A673 (cell line): ENCODE measurements at regions not wholly inside any gene's neighbourhood (a gene's known extent, or its start where the extent isn't known, plus 50 kb on each side); places are given as distances from the start of the nearest gene placed in this dataset.
A peak's percentile ranks its signal among the peaks of the same experiment; 100 is the strongest.

ENCODE experiments used
- BruUV-seq: library from RNA; stranded (reverse); fragments of 400-500 nt; replicated peaks from 2 replicates; lab custom pipeline; 2021; lab: Mats Ljungman, UMichigan
- CTCF ChIA-PET: fragments of 300-600 bp; sonication (Branson Sonifier 250); formaldehyde crosslinking; loops from one replicate; lab custom pipeline; 2022; ENCODE audit warnings: antibody characterized with exemption; lab: Charles Lee
- POLR2A ChIA-PET: fragments of 300-600 bp; sonication (Branson Sonifier 250); formaldehyde crosslinking; loops from one replicate; lab custom pipeline; 2022; ENCODE audit warnings: antibody characterized with exemption; ENCODE audit not compliant: low non-redundant PET; lab: Charles Lee
- DNase-seq: peaks from one replicate; pipeline ENCODE4 v3.0.0-alpha.2; 2015; ENCODE audit warnings: low spot score
- H3K27ac ChIP-seq: fragments of 200-600 bp; sonication (generic); 2 replicates; pipeline ENCODE4 v1.5.1; 2016; ENCODE audit warnings: mixed run types, low read depth, mild to moderate bottlenecking, mixed read lengths, antibody characterized with exemption, low read length; ENCODE audit not compliant: poor library complexity, severe bottlenecking
- H3K27me3 ChIP-seq: fragments of 200-600 bp; sonication (generic); replicated peaks from 2 replicates; pipeline ENCODE4 v1.6.1; 2017; ENCODE audit warnings: mixed run types, low read depth, mild to moderate bottlenecking, mixed read lengths, antibody characterized with exemption, low read length; ENCODE audit not compliant: insufficient read depth, poor library complexity
- H3K36me3 ChIP-seq: fragments of 200-600 bp; sonication (generic); 2 replicates; pipeline ENCODE4 v1.6.1; 2016; ENCODE audit warnings: mixed run types, mild to moderate bottlenecking, mixed read lengths, antibody characterized with exemption, low read length; ENCODE audit not compliant: insufficient read depth, poor library complexity, severe bottlenecking
- H3K4me1 ChIP-seq: fragments of 200-600 bp; sonication (generic); 2 replicates; pipeline ENCODE4 v1.6.1; 2017; ENCODE audit warnings: mixed run types, mild to moderate bottlenecking, mixed read lengths, antibody characterized with exemption, low read length; ENCODE audit not compliant: insufficient read depth, poor library complexity, severe bottlenecking
- H3K4me3 ChIP-seq: fragments of 200-600 bp; sonication (generic); 2 replicates; pipeline ENCODE4 v1.5.1; 2016; ENCODE audit warnings: low read depth, mixed run types, mild to moderate bottlenecking, mixed read lengths, low read length; ENCODE audit not compliant: poor library complexity, severe bottlenecking
- H3K9me3 ChIP-seq: fragments of 200-600 bp; sonication (generic); 2 replicates; pipeline ENCODE4 v1.6.1; 2016; ENCODE audit warnings: mixed run types, low read depth, mild to moderate bottlenecking, mixed read lengths, antibody characterized with exemption, low read length; ENCODE audit not compliant: poor library complexity, severe bottlenecking
- EZH2 ChIP-seq: fragments of 200-600 bp; sonication (generic); IDR thresholded peaks from 2 replicates; pipeline ENCODE4 v1.6.1; 2017; ENCODE audit warnings: borderline replicate concordance, low read depth, mild to moderate bottlenecking, mixed read lengths, antibody characterized with exemption, low read length; ENCODE audit not compliant: poor library complexity, severe bottlenecking
- intact Hi-C: fragments of 100-400 bp; cut with micrococcal nuclease; formaldehyde crosslinking; loops from one replicate; pipeline ENCODE4 v1.10.0; 2022; ENCODE audit not compliant: unreplicated experiment
- TF ChIP-seq, protein P1 (sequence below): fragments of 300-800, 200-600 bp; sonication (generic); conservative IDR thresholded peaks from 2 replicates; pipeline ENCODE4 v1.5.1; 2017; ENCODE audit warnings: low read depth, mild to moderate bottlenecking, antibody characterized with exemption, low read length, moderate library complexity, mixed read lengths

DNA sequence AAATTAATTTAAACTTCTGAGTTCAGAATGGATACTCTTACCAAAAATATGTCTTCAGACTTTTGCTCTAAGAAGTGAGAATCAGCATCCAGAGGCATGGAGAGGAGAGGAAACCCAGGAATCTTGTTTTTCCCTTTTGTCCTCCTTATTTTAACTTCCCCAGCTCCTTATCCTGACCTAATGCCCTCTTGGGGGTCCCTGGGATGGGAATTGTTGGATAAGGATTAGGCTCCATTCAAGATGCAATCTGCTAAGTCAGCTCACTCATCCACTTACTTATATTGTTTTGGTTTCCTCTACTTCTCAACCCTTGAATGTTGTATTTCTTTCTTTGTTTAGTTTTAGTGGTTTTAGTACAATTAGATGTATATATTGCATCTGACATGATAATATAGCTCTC lies 208.4 kb upstream of the PCDH7 start:
- ChIA-PET CTCF (no interaction called here), POLR2A (no interaction called here)

DNA sequence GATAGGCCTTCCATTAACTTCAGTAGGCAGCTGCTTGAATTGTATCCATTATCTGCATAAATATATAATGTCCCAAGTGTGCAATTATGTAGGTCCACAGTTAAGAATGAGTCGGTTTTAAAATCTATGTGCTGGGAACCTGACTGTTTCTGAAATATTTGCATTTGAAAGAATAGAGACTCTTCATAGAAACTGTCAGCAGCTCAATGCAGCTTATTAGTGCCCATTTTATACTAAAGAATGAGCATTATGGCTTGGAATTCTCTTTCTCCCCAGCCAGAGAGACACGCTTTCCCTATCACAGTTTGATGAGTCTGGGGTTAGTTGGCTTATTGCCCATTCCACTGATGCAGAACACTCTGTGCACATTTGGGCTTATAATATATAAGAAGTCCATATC lies 202.0 kb upstream of the PCDH7 start:
- CTCF ChIA-PET, result no interaction called here
- no peaks in the 10 kb centered on the region for H3K27me3 ChIP-seq
- H3K27ac ChIP-seq, result no peak overlapping the region
- intact Hi-C loops, result no loop called here
- TF ChIP-seq EZH2, result no peak
- TF ChIP-seq, protein P1, sequence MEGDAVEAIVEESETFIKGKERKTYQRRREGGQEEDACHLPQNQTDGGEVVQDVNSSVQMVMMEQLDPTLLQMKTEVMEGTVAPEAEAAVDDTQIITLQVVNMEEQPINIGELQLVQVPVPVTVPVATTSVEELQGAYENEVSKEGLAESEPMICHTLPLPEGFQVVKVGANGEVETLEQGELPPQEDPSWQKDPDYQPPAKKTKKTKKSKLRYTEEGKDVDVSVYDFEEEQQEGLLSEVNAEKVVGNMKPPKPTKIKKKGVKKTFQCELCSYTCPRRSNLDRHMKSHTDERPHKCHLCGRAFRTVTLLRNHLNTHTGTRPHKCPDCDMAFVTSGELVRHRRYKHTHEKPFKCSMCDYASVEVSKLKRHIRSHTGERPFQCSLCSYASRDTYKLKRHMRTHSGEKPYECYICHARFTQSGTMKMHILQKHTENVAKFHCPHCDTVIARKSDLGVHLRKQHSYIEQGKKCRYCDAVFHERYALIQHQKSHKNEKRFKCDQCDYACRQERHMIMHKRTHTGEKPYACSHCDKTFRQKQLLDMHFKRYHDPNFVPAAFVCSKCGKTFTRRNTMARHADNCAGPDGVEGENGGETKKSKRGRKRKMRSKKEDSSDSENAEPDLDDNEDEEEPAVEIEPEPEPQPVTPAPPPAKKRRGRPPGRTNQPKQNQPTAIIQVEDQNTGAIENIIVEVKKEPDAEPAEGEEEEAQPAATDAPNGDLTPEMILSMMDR, result no peak
- no TSS peak for BruUV-seq
- no peaks in the 10 kb centered on the region for H3K36me3 ChIP-seq
- peak; percentile 33 for DNase-seq
- H3K9me3 ChIP-seq, result no peaks in the 10 kb centered on the region
- POLR2A ChIA-PET, result no interaction called here
- no peak overlapping the region for H3K4me3 ChIP-seq
- peaks cover 3% of the 10 kb centered on the region for H3K4me1 ChIP-seq

More for the DNA sequence above, 208.4 kb upstream of the PCDH7 start:
- Histone ChIP-seq H3K27me3 (no peaks in the 10 kb centered on the region), H3K4me1 (no peaks in the 10 kb centered on the region), H3K36me3 (no peaks in the 10 kb centered on the region), H3K9me3 (no peaks in the 10 kb centered on the region), H3K4me3 (no peak overlapping the region), H3K27ac (no peak overlapping the region)
- DNase-seq, result no peak
- intact Hi-C loops, result no loop called here
- TF ChIP-seq, protein P1, result no peak
- TF ChIP-seq EZH2, result no peak
- BruUV-seq, result no TSS peak

DNA sequence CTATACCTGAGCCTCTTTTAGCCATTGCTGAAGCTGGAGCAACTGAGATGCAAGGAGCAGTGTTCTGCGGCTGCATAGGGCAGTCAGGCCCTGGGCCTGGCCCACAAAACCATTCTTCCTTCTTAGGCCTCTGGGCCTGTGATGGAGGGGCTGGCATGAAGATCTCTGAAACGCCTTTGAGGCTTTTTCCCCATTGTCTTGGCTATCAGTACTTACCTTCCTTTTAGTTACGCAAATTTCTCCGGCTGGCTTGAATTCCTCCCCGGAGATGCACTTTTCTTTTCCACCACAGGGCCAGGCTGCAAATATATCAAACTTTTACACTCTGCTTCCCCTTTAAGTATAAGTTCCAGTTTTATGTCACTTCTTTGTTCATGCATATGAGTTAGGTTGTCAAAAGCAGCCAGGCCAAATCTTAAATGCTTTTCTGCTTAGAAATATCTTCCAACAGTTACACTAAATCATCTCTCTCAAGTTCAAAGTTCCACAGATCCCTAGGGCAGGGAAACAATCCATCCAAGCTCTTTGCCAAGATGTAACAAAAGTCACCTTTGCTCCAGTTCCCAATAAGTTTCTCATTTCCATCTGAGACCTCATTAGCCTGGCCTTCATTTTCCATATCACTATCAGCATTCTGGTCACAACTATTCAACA lies 194.4 kb upstream of the PCDH7 start:
- POLR2A ChIA-PET, result no interaction called here
- no peaks in the 10 kb centered on the region for H3K9me3 ChIP-seq
- BruUV-seq, result no TSS peak
- H3K4me3 ChIP-seq, result no peak overlapping the region
- no peak overlapping the region for H3K27ac ChIP-seq
- intact Hi-C loops, result no loop called here
- TF ChIP-seq EZH2, result no peak
- TF ChIP-seq, protein P1, result no peak
- DNase-seq, result no peak
- CTCF ChIA-PET, result no interaction called here
- H3K4me1 ChIP-seq, result no peaks in the 10 kb centered on the region
- no peaks in the 10 kb centered on the region for H3K36me3 ChIP-seq
- no peaks in the 10 kb centered on the region for H3K27me3 ChIP-seq
